AG10803 (cell line): ENCODE measurements at regions not wholly inside any gene's neighbourhood (a gene's known extent, or its start where the extent isn't known, plus 50 kb on each side); places are given as distances from the start of the nearest gene placed in this dataset.

Experiments
- DNase-seq: peaks from one replicate; pipeline ENCODE4 v3.0.0; 2010; ENCODE audit warnings: low read depth
- H3K4me3 ChIP-seq: 2 replicates; pipeline ENCODE4 v1.5.1; 2011; ENCODE audit warnings: mild to moderate bottlenecking, low read length, control low read depth
- CTCF ChIP-seq: conservative IDR thresholded peaks from 2 replicates; pipeline ENCODE4 v1.5.1; 2011; ENCODE audit warnings: mild to moderate bottlenecking, low read length, control low read depth, inconsistent platforms

- H3K4me3 ChIP-seq: no peak overlapping the region
- DNase-seq: peak; percentile 84
- TF ChIP-seq CTCF: peak; percentile 98
Measured at GRCh38 chr3:135895106-135895733, 70.3 kb upstream of the PPP2R3A start.

DNA sequence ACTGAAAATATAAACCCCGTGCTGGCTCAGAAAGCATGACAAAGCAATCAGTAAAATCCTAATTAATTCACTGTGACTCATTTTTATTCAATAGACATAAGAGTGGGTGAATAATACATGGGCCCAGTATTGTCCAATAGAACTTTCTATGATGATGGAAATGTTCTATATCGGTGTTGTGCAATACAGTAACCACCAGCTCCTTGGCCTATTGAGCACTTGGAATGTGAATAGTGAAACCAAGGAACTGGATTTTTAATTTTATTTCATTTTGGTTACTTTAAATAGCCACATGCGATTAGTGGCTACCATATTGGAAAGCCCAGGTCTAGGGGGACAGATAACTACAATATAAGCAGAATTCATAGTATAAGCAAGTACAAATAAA lies 69.8 kb upstream of the PPP2R3A start:
- peak; percentile 72 for DNase-seq
- TF ChIP-seq CTCF: no peak
- H3K4me3 ChIP-seq: no peak overlapping the region

DNA sequence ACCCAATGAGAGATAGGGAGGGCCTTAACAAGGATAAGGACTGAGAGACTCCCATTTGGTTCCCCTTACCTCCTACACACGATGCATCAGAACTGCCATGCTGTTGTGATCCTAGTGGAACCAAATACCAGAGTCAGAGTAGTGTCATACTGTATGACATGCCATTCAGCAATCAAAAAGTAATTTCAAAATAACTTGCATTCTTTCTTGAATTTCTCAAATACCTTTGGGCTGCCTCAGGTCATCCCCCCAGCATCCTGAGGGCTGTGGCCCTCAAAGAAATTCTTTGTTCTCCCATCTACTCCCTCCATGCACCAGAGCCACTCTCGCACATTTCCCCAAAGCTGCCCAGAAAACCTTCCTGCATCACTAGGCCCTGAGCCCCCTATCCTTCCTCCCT lies 68.9 kb upstream of the PPP2R3A start:
- DNase-seq: peak; percentile 80
- no peak for TF ChIP-seq CTCF
- no peak overlapping the region for H3K4me3 ChIP-seq

- TF ChIP-seq CTCF: no peak
- no peak overlapping the region for H3K4me3 ChIP-seq
- DNase-seq: no peak
Measured at GRCh38 chr3:135897715-135898114, 67.8 kb upstream of the PPP2R3A start.

GRCh38 chr3:135898774-135899173 lies 66.8 kb upstream of the PPP2R3A start:
- DNase-seq: no peak
- no peak for TF ChIP-seq CTCF

GRCh38 chr3:135905058-135905724 lies 60.3 kb upstream of the PPP2R3A start:
- TF ChIP-seq CTCF: peak; percentile 51
- peak; percentile 55 for DNase-seq

More at GRCh38 chr3:135898774-135899173, 66.8 kb upstream of the PPP2R3A start:
- no peak overlapping the region for H3K4me3 ChIP-seq

GRCh38 chr3:135907422-135908165 lies 57.9 kb upstream of the PPP2R3A start:
- no peak overlapping the region for H3K4me3 ChIP-seq
- no peak for DNase-seq
- no peak for TF ChIP-seq CTCF

More at GRCh38 chr3:135905058-135905724, 60.3 kb upstream of the PPP2R3A start:
- no peak overlapping the region for H3K4me3 ChIP-seq
